ENCODE measurements at regions not wholly inside any gene's neighbourhood (a gene's known extent, or its start where the extent isn't known, plus 50 kb on each side); places are given as distances from the start of the nearest gene placed in this dataset.

- POLR2A ChIA-PET = no interaction called here
- peak overlapping the region; percentile 55; the same call in 1 of the 2 replicates for H3K27ac ChIP-seq (ENCODE audit: extremely low read depth, low read depth, low read length)
- CTCF ChIA-PET = interaction anchor here (0.6 to 1.4 kb wide), 3 partner anchors 17 to 175 kb away, joined by 3 to 4 read pairs (median 3); no protein-coding TSS in a partner anchor
- no peaks in the 10 kb centered on the region for H3K36me3 ChIP-seq (ENCODE audit: control insufficient read depth in 2 of 2, insufficient read depth in 1 of 2, low read length in 2 of 2)
- H3K9me3 ChIP-seq (ENCODE audit: control insufficient read depth, insufficient read depth, low read depth, low read length) = no peaks in the 10 kb centered on the region
- no peak overlapping the region for H3K4me3 ChIP-seq (ENCODE audit: low read depth, low read length)
- H3K4me1 ChIP-seq (ENCODE audit: control insufficient read depth, insufficient read depth, low read length) = peaks cover 17% of the 10 kb centered on the region
- TF ChIP-seq ZBTB20 (tag by site-specific recombination; IDR thresholded peaks at IDR 0.05) (peak; percentile 11; the same call in 1 of the 2 replicates), OSR2 (tag by site-specific recombination; IDR thresholded peaks at IDR 0.05) (0 out of 2 replicates have a peak, but pooled peaks have one; percentile 31), ZIC2 (tag by site-specific recombination; IDR thresholded peaks at IDR 0.05) (0 out of 2 replicates have a peak, but pooled peaks have one; percentile 14), ZNF423 (tag by site-specific recombination; IDR thresholded peaks at IDR 0.05) (no peak), ZNF335 (tag by site-specific recombination; conservative IDR thresholded peaks at IDR 0.05) (peak; percentile 67), KLF8 (tag by site-specific recombination; IDR thresholded peaks at IDR 0.05) (no peak), ZFHX2 (tag by site-specific recombination; conservative IDR thresholded peaks at IDR 0.05) (no peak), KLF1 (tag by site-specific recombination; IDR thresholded peaks at IDR 0.05) (0 out of 2 replicates have a peak, but pooled peaks have one; percentile 13), ZBTB48 (tag by site-specific recombination; IDR thresholded peaks at IDR 0.05) (no peak), ZBTB44 (tag by site-specific recombination; IDR thresholded peaks at IDR 0.05) (0 out of 2 replicates have a peak, but pooled peaks have one; percentile 12), ZNF677 (tag by site-specific recombination; IDR thresholded peaks at IDR 0.05) (no peak), ZNF248 (tag by site-specific recombination; IDR thresholded peaks at IDR 0.05) (no peak), PBX3 (CRISPR knock-in tag; IDR thresholded peaks at IDR 0.05) (no peak)
These were observed 513.4 kb downstream of the TBC1D22A start for GRCh38 chr22:47275605-47276449.

- Histone ChIP-seq H3K4me1 (ENCODE audit: control insufficient read depth, insufficient read depth, low read length) (peaks cover 14% of the 10 kb centered on the region), H3K9me3 (ENCODE audit: control insufficient read depth, insufficient read depth, low read depth, low read length) (no peaks in the 10 kb centered on the region), H3K4me3 (ENCODE audit: low read depth, low read length) (no peak overlapping the region), H3K36me3 (ENCODE audit: control insufficient read depth in 2 of 2, insufficient read depth in 1 of 2, low read length in 2 of 2) (no peaks in the 10 kb centered on the region), H3K27ac (ENCODE audit: extremely low read depth, low read depth, low read length) (no peak overlapping the region)
- POLR2A ChIA-PET = no interaction called here
- CTCF ChIA-PET = no interaction called here
- TF ChIP-seq ZNF311 (tag by site-specific recombination; IDR thresholded peaks at IDR 0.05; ENCODE audit: borderline replicate concordance) (no peak), ZNF366 (tag by site-specific recombination; conservative IDR thresholded peaks at IDR 0.05) (no peak), ZNF292 (tag by site-specific recombination; IDR thresholded peaks at IDR 0.05; ENCODE audit: borderline replicate concordance, low read depth) (no peak), ZNF692 (tag by site-specific recombination; IDR thresholded peaks at IDR 0.05) (no peak), ZNF776 (tag by site-specific recombination; IDR thresholded peaks at IDR 0.05; ENCODE audit: borderline replicate concordance) (no peak), BCL11A (tag by site-specific recombination; IDR thresholded peaks at IDR 0.05; ENCODE audit: low read depth) (no peak), FEZF1 (tag by site-specific recombination; IDR thresholded peaks at IDR 0.05) (no peak), ZNF26 (tag by site-specific recombination; IDR thresholded peaks at IDR 0.05) (no peak), ZFP3 (tag by site-specific recombination; IDR thresholded peaks at IDR 0.05; ENCODE audit: low read depth) (no peak), ZNF777 (tag by site-specific recombination; IDR thresholded peaks at IDR 0.05; ENCODE audit: borderline replicate concordance) (no peak), PBX3 (CRISPR knock-in tag; IDR thresholded peaks at IDR 0.05) (no peak), ZNF704 (tag by site-specific recombination; IDR thresholded peaks at IDR 0.05) (no peak), ZNF544 (tag by site-specific recombination; IDR thresholded peaks at IDR 0.05) (no peak), IKZF3 (tag by site-specific recombination; IDR thresholded peaks at IDR 0.05) (no peak)
These were observed 511.7 kb downstream of the TBC1D22A start for GRCh38 chr22:47274196-47274595.
